ENCODE measurements at regions not wholly inside any gene's neighbourhood (a gene's known extent, or its start where the extent isn't known, plus 50 kb on each side); places are given as distances from the start of the nearest gene placed in this dataset.
"Not testable (repeated sequence)": the region's sequence is repeated elsewhere in the genome, so short reads cannot be mapped to it uniquely, and the experiment has no call there.

- H3K27me3 ChIP-seq (ENCODE audit: low read length): no peaks in the 10 kb centered on the region
- no peaks in the 10 kb centered on the region for H3K4me1 ChIP-seq (ENCODE audit: low read length)
- H3K79me2 ChIP-seq (ENCODE audit: low read length): no peaks in the 10 kb centered on the region
- H3K9me3 ChIP-seq (ENCODE audit: low read length): no peaks in the 10 kb centered on the region; the same call in 1 of the 2 replicates
- H3K9ac ChIP-seq (ENCODE audit: low read length): no peak overlapping the region
- H3K36me3 ChIP-seq (ENCODE audit: insufficient read depth, low read length): no peaks in the 10 kb centered on the region
- no peak for DNase-seq
- H4K20me1 ChIP-seq (ENCODE audit: insufficient read depth, low read depth, low read length): no peaks in the 10 kb centered on the region
- H3K9me2 ChIP-seq (replicated peaks; ENCODE audit: insufficient read depth, low read length): no peaks in the 10 kb centered on the region
- H2AFZ ChIP-seq (ENCODE audit: low read length): no peak overlapping the region
- H3K4me3 ChIP-seq (ENCODE audit: low read length): no peak overlapping the region
- no peak overlapping the region for H3K27ac ChIP-seq (ENCODE audit: low read length)
- no peak overlapping the region for H3K4me2 ChIP-seq (ENCODE audit: low read depth, low read length, poor library complexity, severe bottlenecking)
Measured at GRCh38 chr6:112956696-112957535, 609.8 kb downstream of the RFPL4B start.

DNA sequence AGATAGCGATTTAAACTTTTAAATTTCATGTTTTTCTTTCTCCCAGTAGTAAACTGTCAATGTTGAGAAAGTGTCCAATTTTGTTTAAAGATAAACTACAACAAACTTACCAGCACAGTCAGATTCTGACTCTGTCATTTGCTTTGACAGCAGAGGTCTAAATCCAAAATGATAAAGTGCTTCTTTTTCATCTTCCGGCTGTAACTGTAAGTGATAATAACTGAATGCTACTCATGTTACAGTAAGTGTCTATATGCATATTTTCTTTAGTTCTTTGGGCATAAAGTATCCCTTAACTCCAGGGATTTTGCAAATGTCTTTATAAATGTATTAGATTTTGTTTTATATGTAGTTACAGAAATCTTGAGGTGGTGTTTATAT is 610.4 kb downstream of the RFPL4B start:
- Histone ChIP-seq H3K4me2 (ENCODE audit: low read depth, low read length, poor library complexity, severe bottlenecking) (no peak overlapping the region), H3K36me3 (ENCODE audit: insufficient read depth, low read length) (no peaks in the 10 kb centered on the region), H3K9me3 (ENCODE audit: low read length) (no peaks in the 10 kb centered on the region; the same call in 1 of the 2 replicates), H3K9me2 (replicated peaks; ENCODE audit: insufficient read depth, low read length) (no peaks in the 10 kb centered on the region), H4K20me1 (ENCODE audit: insufficient read depth, low read depth, low read length) (no peaks in the 10 kb centered on the region), H3K27ac (ENCODE audit: low read length) (no peak overlapping the region), H3K27me3 (ENCODE audit: low read length) (no peaks in the 10 kb centered on the region), H3K9ac (ENCODE audit: low read length) (no peak overlapping the region), H3K4me3 (ENCODE audit: low read length) (no peak overlapping the region), H3K79me2 (ENCODE audit: low read length) (no peaks in the 10 kb centered on the region), H3K4me1 (ENCODE audit: low read length) (no peaks in the 10 kb centered on the region), H2AFZ (ENCODE audit: low read length) (no peak overlapping the region)
- DNase-seq: no peak

- H3K27me3 ChIP-seq (ENCODE audit: low read length); H3K36me3 ChIP-seq (ENCODE audit: insufficient read depth, low read length); H3K79me2 ChIP-seq (ENCODE audit: low read length); H3K27ac ChIP-seq (ENCODE audit: low read length); H2AFZ ChIP-seq (ENCODE audit: low read length); DNase-seq; H3K9me3 ChIP-seq (ENCODE audit: low read length); H4K20me1 ChIP-seq (ENCODE audit: insufficient read depth, low read depth, low read length); H3K4me2 ChIP-seq (ENCODE audit: low read depth, low read length, poor library complexity, severe bottlenecking); H3K9ac ChIP-seq (ENCODE audit: low read length); H3K9me2 ChIP-seq (replicated peaks; ENCODE audit: insufficient read depth, low read length); H3K4me3 ChIP-seq (ENCODE audit: low read length); H3K4me1 ChIP-seq (ENCODE audit: low read length): not testable (repeated sequence)
Measured at GRCh38 chr6:112960130-112960529, 613.0 kb downstream of the RFPL4B start.

DNA sequence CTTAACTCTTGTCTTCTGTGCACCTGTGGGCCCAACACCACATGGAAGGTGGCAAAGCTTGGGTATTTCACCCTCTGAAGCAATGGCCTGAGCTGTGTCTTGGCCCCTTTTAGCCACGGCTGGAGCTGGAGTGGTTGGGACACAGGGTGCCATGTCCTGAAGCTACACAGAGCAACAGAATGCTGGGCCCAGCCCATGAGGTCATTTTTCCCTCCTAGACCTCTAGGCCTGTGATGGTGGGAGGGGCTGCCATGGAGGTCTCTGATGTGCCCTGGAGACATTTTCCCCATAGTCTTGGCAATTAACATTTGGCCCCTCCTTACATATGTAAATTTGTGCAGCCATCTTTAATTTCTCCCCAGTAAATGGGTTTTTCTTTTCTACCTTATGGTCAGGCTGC is 620.8 kb downstream of the RFPL4B start:
- Histone ChIP-seq H3K27ac (ENCODE audit: low read length) (no peak overlapping the region), H3K79me2 (ENCODE audit: low read length) (no peaks in the 10 kb centered on the region), H3K36me3 (ENCODE audit: insufficient read depth, low read length) (no peaks in the 10 kb centered on the region), H3K4me3 (ENCODE audit: low read length) (no peak overlapping the region), H3K4me1 (ENCODE audit: low read length) (no peaks in the 10 kb centered on the region), H3K9me3 (ENCODE audit: low read length) (no peaks in the 10 kb centered on the region), H3K4me2 (ENCODE audit: low read depth, low read length, poor library complexity, severe bottlenecking) (no peak overlapping the region), H2AFZ (ENCODE audit: low read length) (no peak overlapping the region), H4K20me1 (ENCODE audit: insufficient read depth, low read depth, low read length) (no peaks in the 10 kb centered on the region), H3K9me2 (replicated peaks; ENCODE audit: insufficient read depth, low read length) (no peaks in the 10 kb centered on the region), H3K9ac (ENCODE audit: low read length) (no peak overlapping the region), H3K27me3 (ENCODE audit: low read length) (no peaks in the 10 kb centered on the region)
- DNase-seq: no peak

GRCh38 chr6:112971651-112972050 is 624.5 kb downstream of the RFPL4B start:
- no peaks in the 10 kb centered on the region for H4K20me1 ChIP-seq (ENCODE audit: insufficient read depth, low read depth, low read length)
- no peaks in the 10 kb centered on the region for H3K4me1 ChIP-seq (ENCODE audit: low read length)
- no peak overlapping the region for H2AFZ ChIP-seq (ENCODE audit: low read length)
- no peak overlapping the region for H3K27ac ChIP-seq (ENCODE audit: low read length)
- no peak overlapping the region for H3K4me2 ChIP-seq (ENCODE audit: low read depth, low read length, poor library complexity, severe bottlenecking)
- no peaks in the 10 kb centered on the region for H3K9me2 ChIP-seq (replicated peaks; ENCODE audit: insufficient read depth, low read length)
- DNase-seq: no peak
- no peaks in the 10 kb centered on the region for H3K27me3 ChIP-seq (ENCODE audit: low read length)
- no peak overlapping the region for H3K4me3 ChIP-seq (ENCODE audit: low read length)
- no peak overlapping the region for H3K9ac ChIP-seq (ENCODE audit: low read length)
- no peaks in the 10 kb centered on the region for H3K36me3 ChIP-seq (ENCODE audit: insufficient read depth, low read length)
- H3K9me3 ChIP-seq (ENCODE audit: low read length): no peaks in the 10 kb centered on the region
- H3K79me2 ChIP-seq (ENCODE audit: low read length): no peaks in the 10 kb centered on the region

- H3K4me2 ChIP-seq (ENCODE audit: low read depth, low read length, poor library complexity, severe bottlenecking); H3K9ac ChIP-seq (ENCODE audit: low read length); H3K79me2 ChIP-seq (ENCODE audit: low read length); H3K9me2 ChIP-seq (replicated peaks; ENCODE audit: insufficient read depth, low read length); H3K4me1 ChIP-seq (ENCODE audit: low read length); H3K27ac ChIP-seq (ENCODE audit: low read length); H2AFZ ChIP-seq (ENCODE audit: low read length); H3K27me3 ChIP-seq (ENCODE audit: low read length); H4K20me1 ChIP-seq (ENCODE audit: insufficient read depth, low read depth, low read length); H3K4me3 ChIP-seq (ENCODE audit: low read length); H3K9me3 ChIP-seq (ENCODE audit: low read length); H3K36me3 ChIP-seq (ENCODE audit: insufficient read depth, low read length); DNase-seq: not testable (repeated sequence)
Measured at GRCh38 chr6:112974931-112975330, 627.8 kb downstream of the RFPL4B start.

DNA sequence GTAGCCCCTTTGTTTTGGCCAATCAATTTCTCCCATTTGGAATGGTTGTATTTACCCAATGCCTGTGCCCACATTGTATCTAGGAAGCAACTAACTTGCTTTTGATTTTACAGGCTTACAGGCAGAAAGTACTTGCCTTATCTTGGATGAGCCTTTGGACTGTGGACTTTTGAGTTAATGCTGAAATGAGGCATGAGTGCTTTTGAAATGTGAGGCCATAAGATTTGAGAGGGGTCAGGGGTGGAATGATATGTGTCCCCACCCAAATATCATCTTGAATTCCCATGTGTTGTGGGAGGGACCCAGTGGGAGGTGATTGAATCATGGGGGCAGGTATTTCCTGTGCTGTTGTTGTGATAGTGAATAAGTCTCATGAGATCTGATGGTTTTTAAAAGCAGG is 629.4 kb downstream of the RFPL4B start:
- not testable (repeated sequence) for H3K4me1 ChIP-seq (ENCODE audit: low read length); H3K4me3 ChIP-seq (ENCODE audit: low read length); DNase-seq; H4K20me1 ChIP-seq (ENCODE audit: insufficient read depth, low read depth, low read length); H3K36me3 ChIP-seq (ENCODE audit: insufficient read depth, low read length); H3K4me2 ChIP-seq (ENCODE audit: low read depth, low read length, poor library complexity, severe bottlenecking); H3K27ac ChIP-seq (ENCODE audit: low read length); H3K79me2 ChIP-seq (ENCODE audit: low read length); H3K9me3 ChIP-seq (ENCODE audit: low read length); H3K27me3 ChIP-seq (ENCODE audit: low read length); H3K9ac ChIP-seq (ENCODE audit: low read length); H2AFZ ChIP-seq (ENCODE audit: low read length); H3K9me2 ChIP-seq (replicated peaks; ENCODE audit: insufficient read depth, low read length)

DNA sequence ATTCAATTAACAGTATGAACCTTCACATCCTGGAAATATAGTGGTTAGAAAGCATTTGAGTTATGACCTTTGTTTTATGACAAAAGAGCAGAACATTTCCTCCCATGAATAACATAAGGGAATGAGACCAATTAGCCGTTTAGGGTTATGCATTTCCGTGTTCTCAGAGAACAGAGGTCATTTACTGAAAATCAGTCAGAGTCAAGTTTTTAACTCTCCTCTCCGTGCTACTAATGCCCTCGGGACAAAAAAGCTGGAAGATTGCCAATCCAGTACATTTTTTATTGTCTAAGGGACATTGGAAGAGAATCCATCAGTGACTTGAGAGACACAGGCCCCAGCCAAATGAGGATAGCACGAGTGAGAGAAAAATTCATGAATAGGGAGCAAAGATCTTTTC is 632.7 kb downstream of the RFPL4B start:
- no peak for DNase-seq

More for the DNA sequence above, 632.7 kb downstream of the RFPL4B start:
- no peak overlapping the region for H3K4me3 ChIP-seq (ENCODE audit: low read length)
- no peaks in the 10 kb centered on the region for H3K4me1 ChIP-seq (ENCODE audit: low read length)
- no peak overlapping the region for H3K27ac ChIP-seq (ENCODE audit: low read length)
- H4K20me1 ChIP-seq (ENCODE audit: insufficient read depth, low read depth, low read length): no peaks in the 10 kb centered on the region
- no peak overlapping the region for H3K9ac ChIP-seq (ENCODE audit: low read length)
- H3K36me3 ChIP-seq (ENCODE audit: insufficient read depth, low read length): no peaks in the 10 kb centered on the region
- 0 out of 2 replicates have a peak, but pooled peaks cover 3% of the 10 kb centered on the region for H3K9me2 ChIP-seq (replicated peaks; ENCODE audit: insufficient read depth, low read length)
- no peaks in the 10 kb centered on the region for H3K9me3 ChIP-seq (ENCODE audit: low read length)
- H3K27me3 ChIP-seq (ENCODE audit: low read length): no peaks in the 10 kb centered on the region
- no peaks in the 10 kb centered on the region for H3K79me2 ChIP-seq (ENCODE audit: low read length)
- no peak overlapping the region for H2AFZ ChIP-seq (ENCODE audit: low read length)
- no peak overlapping the region for H3K4me2 ChIP-seq (ENCODE audit: low read depth, low read length, poor library complexity, severe bottlenecking)

All from Karpas-422 (cell line).